ENCODE measurements at regions not wholly inside any gene's neighbourhood (a gene's known extent, or its start where the extent isn't known, plus 50 kb on each side); places are given as distances from the start of the nearest gene placed in this dataset.

- TF ChIP-seq CTCF (IDR thresholded peaks at IDR 0.05) = no peak
- TF ChIP-seq POLR2A (IDR thresholded peaks at IDR 0.05) = no peak
Observed at GRCh38 chr16:13348416-13348815, 447.0 kb downstream of the SHISA9 start.
